A549 (cell line): ENCODE measurements at regions not wholly inside any gene's neighbourhood (a gene's known extent, or its start where the extent isn't known, plus 50 kb on each side); places are given as distances from the start of the nearest gene placed in this dataset.
A peak's percentile ranks its signal among the peaks of the same experiment; 100 is the strongest.

Experiments used
- ATAC-seq, 2 experiments: fragments of 200-7000 bp in 1 of 2; fragments of >200 bp in 1 of 2; cut with Nextera tagmentation in 1 of 2; cut with Tn5 transposase in 1 of 2; 3 replicates each; pipeline versions ENCODE4 v1.8.0 to v1.9.1; 2018 to 2020; ENCODE audit warnings: mild to moderate bottlenecking in 1 of 2, moderate library complexity in 1 of 2
- CTCF ChIA-PET: fragments of 300-600 bp; sonication (Branson Sonifier 250); formaldehyde crosslinking; extraction: SDS; loops from one replicate; lab custom pipeline; 2021; ENCODE audit warnings: antibody characterized with exemption, inconsistent platforms; lab: Yijun Ruan, JAX
- POLR2A ChIA-PET: fragments of 350-600 bp; formaldehyde crosslinking; extraction: SDS; loops from one replicate; lab custom pipeline; 2021; ENCODE audit warnings: antibody characterized with exemption, inconsistent platforms; lab: Yijun Ruan, JAX
- DNase-seq, 2 experiments: peaks; one replicate each; pipeline versions ENCODE4 v3.0.0 to v3.0.0-alpha.2; 2011 to 2016; ENCODE audit warnings: low read depth in 1 of 2, low spot score in 1 of 2
- FAIRE-seq: peaks from 2 replicates; lab custom pipeline; 2011; peaks lifted over from hg19 to GRCh38; lab: Jason Lieb, UNC
- H3K27ac ChIP-seq, 2 experiments: fragments of >200 bp; sonication (Bioruptor Twin); formaldehyde crosslinking; 3 replicates each; pipeline ENCODE4 v1.5.1; 2016 to 2017
- H3K4me1 ChIP-seq: fragments of >200 bp; sonication (Bioruptor Twin); formaldehyde crosslinking; 3 replicates; pipeline ENCODE4 v1.6.1; 2016
- H3K4me2 ChIP-seq: fragments of >200 bp; sonication (Bioruptor Twin); formaldehyde crosslinking; 3 replicates; pipeline ENCODE4 v1.6.1; 2016
- H3K4me3 ChIP-seq: fragments of >200 bp; sonication (Bioruptor Twin); formaldehyde crosslinking; 3 replicates; pipeline ENCODE4 v1.5.1; 2016
- H3K9me3 ChIP-seq: fragments of >200 bp; sonication (Bioruptor Twin); formaldehyde crosslinking; 3 replicates; pipeline ENCODE4 v1.6.1; 2016
- BHLHE40 ChIP-seq: IDR thresholded peaks from 2 replicates; pipeline ENCODE4 v1.6.1; 2012; ENCODE audit warnings: low read depth, low read length, inconsistent platforms
- CBX2 ChIP-seq: fragments of 200-600 bp; sonication (generic); IDR thresholded peaks from 2 replicates; pipeline ENCODE4 v1.6.1; 2016; ENCODE audit warnings: low read depth, mild to moderate bottlenecking, borderline replicate concordance
- CHD2 ChIP-seq: fragments of 150-350 bp; IDR thresholded peaks from 2 replicates; pipeline ENCODE4 v1.6.1; 2014; ENCODE audit warnings: low read length; ENCODE audit not compliant: partially characterized antibody
- CHD4 ChIP-seq: fragments of 200-600 bp; sonication (generic); IDR thresholded peaks from 2 replicates; pipeline ENCODE4 v1.6.1; 2016; ENCODE audit warnings: antibody characterized with exemption, mild to moderate bottlenecking, borderline replicate concordance
- EHMT2 ChIP-seq: fragments of 200-600 bp; sonication (generic); IDR thresholded peaks from 2 replicates; pipeline ENCODE4 v1.6.1; 2016; ENCODE audit warnings: antibody characterized with exemption, low read depth, mild to moderate bottlenecking, moderate library complexity
- ELK1 ChIP-seq: fragments of 150-350 bp; IDR thresholded peaks from 2 replicates; pipeline ENCODE4 v1.6.1; 2014; ENCODE audit warnings: low read depth, mild to moderate bottlenecking, low read length
- FOSL2 ChIP-seq, 2 experiments: fragments of 450-650 bp in 1 of 2; fragments of >200 bp in 1 of 2; sonication (Bioruptor Twin) in 1 of 2; formaldehyde crosslinking; IDR thresholded peaks; 2 replicates each; pipeline versions ENCODE4 v1.5.0 to v1.6.1; 2016 to 2020; ENCODE audit warnings: mild to moderate bottlenecking in 1 of 2, moderate library complexity in 1 of 2
- GATA3 ChIP-seq: IDR thresholded peaks from 2 replicates; pipeline ENCODE4 v1.6.1; 2012; ENCODE audit warnings: borderline replicate concordance
- HDAC2 ChIP-seq: fragments of 200-600 bp; sonication (generic); IDR thresholded peaks from 2 replicates; pipeline ENCODE4 v1.6.1; 2016
- HES2 ChIP-seq: fragments of >200 bp; sonication (Bioruptor Twin); formaldehyde crosslinking; IDR thresholded peaks from 2 replicates; pipeline ENCODE4 v1.6.1; 2016
- HEYL ChIP-seq: fragments of 250-450 bp; sonication (Bioruptor Pico); IDR thresholded peaks from 2 replicates; pipeline ENCODE4 v1.8.0; 2021; ENCODE audit warnings: mild to moderate bottlenecking, moderate library complexity
- HOXA7 ChIP-seq: fragments of 250-450 bp; sonication (Bioruptor Pico); IDR thresholded peaks from 2 replicates; pipeline ENCODE4 v1.5.0; 2020; ENCODE audit warnings: mild to moderate bottlenecking, moderate library complexity
- KDM1A ChIP-seq: fragments of 200-600 bp; sonication (generic); IDR thresholded peaks from 2 replicates; pipeline ENCODE4 v1.6.1; 2016; ENCODE audit warnings: low read depth, mild to moderate bottlenecking
- MAFK ChIP-seq: fragments of 450-650 bp; IDR thresholded peaks from 2 replicates; pipeline ENCODE4 v1.6.1; 2014; ENCODE audit not compliant: partially characterized antibody
- MAX ChIP-seq: IDR thresholded peaks from 2 replicates; pipeline ENCODE4 v1.6.1; 2012
- POLR2A ChIP-seq: IDR thresholded peaks from 2 replicates; pipeline ENCODE4 v1.6.1; 2012; ENCODE audit warnings: mild to moderate bottlenecking, low read length
- POLR2AphosphoS2 ChIP-seq: conservative IDR thresholded peaks from 2 replicates; pipeline ENCODE4 v1.6.1; 2012; ENCODE audit warnings: low read length, improper control_type of control experiment, inconsistent platforms
- RAD21 ChIP-seq, 2 experiments: fragments of >200 bp in 1 of 2; sonication (Bioruptor Twin) in 1 of 2; formaldehyde crosslinking in 1 of 2; IDR thresholded peaks in 1 of 2; conservative IDR thresholded peaks in 1 of 2; 2 replicates in 1 of 2; 3 replicates in 1 of 2; pipeline ENCODE4 v1.6.1; 2012 to 2018; ENCODE audit warnings: inconsistent platforms in 1 of 2
- TFCP2L1 ChIP-seq: fragments of 250-450 bp; sonication (Bioruptor Pico); IDR thresholded peaks from 2 replicates; pipeline ENCODE4 v1.5.0; 2021; ENCODE audit warnings: mild to moderate bottlenecking
- USF2 ChIP-seq: fragments of 450-650 bp; IDR thresholded peaks from 2 replicates; pipeline ENCODE4 v1.6.1; 2014; ENCODE audit warnings: antibody characterized with exemption
- ZNF302 ChIP-seq: fragments of 250-450 bp; sonication (Bioruptor Pico); IDR thresholded peaks from 2 replicates; pipeline ENCODE4 v1.9.0; 2021; ENCODE audit warnings: inconsistent platforms, mild to moderate bottlenecking, moderate library complexity
- WGBS: methylation state at CpG from one replicate; pipeline ENCODE4 v1.1.6; 2017; ENCODE audit errors: missing lambda C conversion rate; 5-methylcytosine and 5-hydroxymethylcytosine counted together

DNA sequence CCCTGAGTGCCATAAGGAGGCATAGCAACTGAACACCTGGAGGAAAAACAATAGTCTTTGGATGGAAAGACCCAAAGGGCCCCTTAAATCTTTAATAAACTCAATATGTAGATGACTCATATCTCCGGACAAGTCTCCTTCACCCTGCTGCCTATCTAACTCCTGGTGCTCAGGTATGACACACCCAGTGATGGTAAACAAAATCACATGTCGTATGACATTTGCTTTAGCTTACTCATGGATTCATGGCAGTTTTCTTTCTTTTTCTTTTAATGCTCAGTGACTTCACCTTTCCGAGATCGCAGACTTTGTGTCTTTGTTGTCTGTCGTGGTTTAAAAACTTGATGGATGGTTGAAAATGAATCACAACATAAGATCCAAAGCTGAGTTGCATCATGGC is 208.5 kb upstream of the PROX1 start:
- 4% methylated on average over 5 of the region's 5 CpGs for WGBS
- POLR2A ChIA-PET = no interaction called here
- no peak for TF ChIP-seq FOSL2 (IDR thresholded peaks at IDR 0.05)
- peak; percentile 28; the same call in 1 of the 2 replicates for TF ChIP-seq FOSL2 (CRISPR knock-in tag; IDR thresholded peaks at IDR 0.05)
- no peak for TF ChIP-seq POLR2A
- TF ChIP-seq, all 56 proteins: peak for 1
- CTCF ChIA-PET = no interaction called here
- H3K4me3 ChIP-seq = no peak overlapping the region
- no peaks in the 10 kb centered on the region for H3K9me3 ChIP-seq
- H3K27ac ChIP-seq = no peak overlapping the region
- no peak overlapping the region; the same call in 2 of the 3 replicates for H3K4me2 ChIP-seq
- ATAC-seq (peak in 1 of 2 experiments; percentile 47; a peak in 2 of 6 replicates), FAIRE-seq (no peak), DNase-seq (peak; percentile 5 to 26)
- no peaks in the 10 kb centered on the region; the same call in 2 of the 3 replicates for H3K4me1 ChIP-seq

DNA sequence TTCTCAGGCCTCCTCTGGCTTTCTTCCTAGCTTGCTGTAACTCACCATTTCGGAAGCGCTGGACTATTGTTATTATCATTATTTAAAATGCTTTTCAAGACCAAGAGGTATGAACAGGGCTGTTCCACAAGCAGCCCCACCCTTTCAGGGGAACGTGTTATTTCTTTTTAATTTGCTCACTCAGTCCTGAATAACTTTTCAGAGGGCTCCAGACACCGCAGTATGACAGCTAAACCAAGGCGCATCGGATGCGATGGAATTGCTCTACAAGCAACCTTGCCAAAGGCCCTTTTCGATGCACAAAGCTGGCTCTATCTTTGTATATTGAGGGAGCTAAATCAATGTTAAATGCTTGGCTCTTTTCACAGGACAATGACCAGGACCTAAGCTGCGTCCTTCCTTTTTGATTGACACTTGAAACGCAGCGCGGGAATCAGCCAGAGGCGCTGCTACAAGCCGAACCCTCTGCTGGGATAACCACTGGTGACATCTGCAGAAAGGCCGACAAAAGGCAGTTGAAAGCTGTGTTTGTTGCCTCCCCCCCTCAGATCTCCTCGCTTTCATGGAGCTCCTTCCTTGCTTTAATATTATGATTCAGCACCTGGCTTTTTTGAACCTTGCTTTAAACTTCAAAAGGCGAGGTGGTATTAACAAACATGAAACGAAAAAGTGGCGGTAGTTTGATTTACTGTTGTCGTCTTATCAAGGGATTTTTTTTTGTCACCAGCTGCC is 204.7 kb upstream of the PROX1 start:
- CTCF ChIA-PET = no interaction called here

GRCh38 chr1:213783893-213784292 is 203.9 kb upstream of the PROX1 start:
- TF ChIP-seq GATA3 (no peak), KDM1A (no peak), RAD21 (conservative IDR thresholded peaks at IDR 0.05 in 1 of 2, IDR thresholded peaks at IDR 0.05 in 1 of 2) (no peak), CHD2 (no peak), MAFK (no peak), HES2 (no peak), TFCP2L1 (CRISPR knock-in tag) (no peak), CBX2 (no peak), FOSL2 (IDR thresholded peaks at IDR 0.05) (no peak), FOSL2 (CRISPR knock-in tag; IDR thresholded peaks at IDR 0.05) (no peak), BHLHE40 (no peak), EHMT2 (no peak), ELK1 (no peak), ZNF302 (CRISPR knock-in tag) (no peak)
- H3K27ac ChIP-seq = no peak overlapping the region
- ATAC-seq (no peak), FAIRE-seq (no peak), DNase-seq (no peak)
- H3K9me3 ChIP-seq = no peaks in the 10 kb centered on the region
- no peak overlapping the region for H3K4me2 ChIP-seq
- 14% methylated on average over 2 of the region's 2 CpGs for WGBS
- ChIA-PET POLR2A (no interaction called here), CTCF (no interaction called here)
- no peak overlapping the region for H3K4me3 ChIP-seq
- no peaks in the 10 kb centered on the region; the same call in 2 of the 3 replicates for H3K4me1 ChIP-seq

More for the DNA sequence above, 204.7 kb upstream of the PROX1 start:
- Histone ChIP-seq H3K4me3 (no peak overlapping the region), H3K4me2 (no peak overlapping the region), H3K27ac (no peak overlapping the region), H3K4me1 (no peaks in the 10 kb centered on the region; the same call in 2 of the 3 replicates), H3K9me3 (no peaks in the 10 kb centered on the region)
- no peak for ATAC-seq
- TF ChIP-seq POLR2AphosphoS2 (no peak), USF2 (no peak), ZNF302 (CRISPR knock-in tag) (no peak)
- no peak for DNase-seq
- 56% methylated on average over 20 of the region's 20 CpGs for WGBS
- no peak for FAIRE-seq
- POLR2A ChIA-PET = interaction anchor here (0.5 kb wide), 1 partner anchor 524 kb away, joined by 3 read pairs; no protein-coding TSS in a partner anchor

- no peak for FAIRE-seq
- Histone ChIP-seq H3K4me1 (no peaks in the 10 kb centered on the region), H3K27ac (no peak overlapping the region), H3K4me3 (no peak overlapping the region), H3K4me2 (no peak overlapping the region), H3K9me3 (no peaks in the 10 kb centered on the region)
- ATAC-seq = no peak
- no peak for TF ChIP-seq MAX
- TF ChIP-seq HEYL (CRISPR knock-in tag) = no peak
- no peak for TF ChIP-seq HDAC2
- no peak for TF ChIP-seq USF2
- no peak for TF ChIP-seq CHD4
- TF ChIP-seq HOXA7 = no peak
- CTCF ChIA-PET = no interaction called here
- 0% methylated on average over 2 of the region's 2 CpGs for WGBS
- DNase-seq = no peak
- POLR2A ChIA-PET = no interaction called here
These were observed 201.1 kb upstream of the PROX1 start for GRCh38 chr1:213786683-213787082.
